ENCODE measurements at regions not wholly inside any gene's neighbourhood (a gene's known extent, or its start where the extent isn't known, plus 50 kb on each side); places are given as distances from the start of the nearest gene placed in this dataset.

GRCh38 chr12:22916241-22916640 is 291.3 kb downstream of the ETNK1 start:
- H3K4me1 ChIP-seq (ENCODE audit: control insufficient read depth, insufficient read depth, low read length) = no peaks in the 10 kb centered on the region

GRCh38 chr12:22916815-22917214 is 291.8 kb downstream of the ETNK1 start:
- Mint-ChIP-seq H3K36me3 (no peaks in the 10 kb centered on the region), H3K4me3 (no peak overlapping the region), H3K27me3 (ENCODE audit: low read depth in 2 of 2) (no peaks in the 10 kb centered on the region), H3K9me3 (peaks cover 0 to 2% of the 10 kb centered on the region in 2 donors), H3K4me1 (no peaks in the 10 kb centered on the region), H3K27ac (no peak overlapping the region)
- DNase-seq (no peak), ATAC-seq (no peak)
- no peaks in the 10 kb centered on the region for H3K4me1 ChIP-seq (ENCODE audit: control insufficient read depth, insufficient read depth, low read length)
- H3K27me3 ChIP-seq (ENCODE audit: control insufficient read depth, insufficient read depth, low read length) = no peaks in the 10 kb centered on the region
- intact Hi-C loops (cut with micrococcal nuclease) = no loop called here
- no peak for TF ChIP-seq CTCF (IDR thresholded peaks at IDR 0.05)
- 67% methylated on average over 4 of the region's 4 CpGs for WGBS (ENCODE audit: insufficient coverage)
- no peaks in the 10 kb centered on the region for H3K36me3 ChIP-seq (ENCODE audit: control insufficient read depth, insufficient read depth, low read length)
- no peak overlapping the region for H3K4me3 ChIP-seq (ENCODE audit: low read length)
- H3K9me3 ChIP-seq (ENCODE audit: control insufficient read depth, insufficient read depth, low read length) = no peaks in the 10 kb centered on the region
- H3K27ac ChIP-seq (ENCODE audit: low read length) = no peak overlapping the region

More at GRCh38 chr12:22916241-22916640, 291.3 kb downstream of the ETNK1 start:
- Mint-ChIP-seq H3K4me1 (no peaks in the 10 kb centered on the region), H3K9me3 (peaks cover 0 to 2% of the 10 kb centered on the region in 2 donors), H3K27me3 (ENCODE audit: low read depth in 2 of 2) (no peaks in the 10 kb centered on the region), H3K27ac (no peak overlapping the region), H3K36me3 (no peaks in the 10 kb centered on the region), H3K4me3 (no peak overlapping the region)
- WGBS (ENCODE audit: insufficient coverage) = 80% methylated on average over 4 of the region's 4 CpGs
- ATAC-seq (no peak), DNase-seq (no peak)
- H3K27me3 ChIP-seq (ENCODE audit: control insufficient read depth, insufficient read depth, low read length) = no peaks in the 10 kb centered on the region
- H3K27ac ChIP-seq (ENCODE audit: low read length) = no peak overlapping the region
- H3K36me3 ChIP-seq (ENCODE audit: control insufficient read depth, insufficient read depth, low read length) = no peaks in the 10 kb centered on the region
- H3K9me3 ChIP-seq (ENCODE audit: control insufficient read depth, insufficient read depth, low read length) = no peaks in the 10 kb centered on the region
- H3K4me3 ChIP-seq (ENCODE audit: low read length) = no peak overlapping the region
- TF ChIP-seq CTCF (IDR thresholded peaks at IDR 0.05) = no peak
- intact Hi-C loops (cut with micrococcal nuclease) = no loop called here

- Histone ChIP-seq H3K27ac (ENCODE audit: low read length) (no peak overlapping the region), H3K9me3 (ENCODE audit: control insufficient read depth, insufficient read depth, low read length) (no peaks in the 10 kb centered on the region), H3K4me3 (ENCODE audit: low read length) (no peak overlapping the region), H3K27me3 (ENCODE audit: control insufficient read depth, insufficient read depth, low read length) (no peaks in the 10 kb centered on the region), H3K4me1 (ENCODE audit: control insufficient read depth, insufficient read depth, low read length) (no peaks in the 10 kb centered on the region), H3K36me3 (ENCODE audit: control insufficient read depth, insufficient read depth, low read length) (no peaks in the 10 kb centered on the region)
- DNase-seq (no peak), ATAC-seq (no peak)
- no peak for TF ChIP-seq CTCF (IDR thresholded peaks at IDR 0.05)
- H3K9me3 Mint-ChIP-seq = peaks cover 0 to 2% of the 10 kb centered on the region in 2 donors
- H3K4me1 Mint-ChIP-seq = no peaks in the 10 kb centered on the region
- no peak overlapping the region for H3K27ac Mint-ChIP-seq
- intact Hi-C loops (cut with micrococcal nuclease) = no loop called here
- WGBS (ENCODE audit: insufficient coverage) = 81% methylated on average over 3 of the region's 3 CpGs
- no peaks in the 10 kb centered on the region for H3K36me3 Mint-ChIP-seq
- no peak overlapping the region for H3K4me3 Mint-ChIP-seq
- H3K27me3 Mint-ChIP-seq (ENCODE audit: low read depth in 2 of 2) = no peaks in the 10 kb centered on the region
Measured at GRCh38 chr12:22919883-22920282, 294.9 kb downstream of the ETNK1 start.

GRCh38 chr12:22923768-22924167 is 298.8 kb downstream of the ETNK1 start:
- Mint-ChIP-seq H3K27ac (no peak overlapping the region), H3K4me1 (no peaks in the 10 kb centered on the region), H3K4me3 (no peak overlapping the region), H3K36me3 (no peaks in the 10 kb centered on the region), H3K9me3 (no peaks in the 10 kb centered on the region), H3K27me3 (ENCODE audit: low read depth in 2 of 2) (no peaks in the 10 kb centered on the region)
- no peak overlapping the region for H3K4me3 ChIP-seq (ENCODE audit: low read length)
- no peak for TF ChIP-seq CTCF (IDR thresholded peaks at IDR 0.05)
- no peak for DNase-seq
- no peak for ATAC-seq
- no peak overlapping the region for H3K27ac ChIP-seq (ENCODE audit: low read length)
- WGBS (ENCODE audit: insufficient coverage) = 64% methylated on average over 1 of the region's 2 CpGs
- no peaks in the 10 kb centered on the region for H3K36me3 ChIP-seq (ENCODE audit: control insufficient read depth, insufficient read depth, low read length)
- no peaks in the 10 kb centered on the region for H3K4me1 ChIP-seq (ENCODE audit: control insufficient read depth, insufficient read depth, low read length)
- no peaks in the 10 kb centered on the region for H3K27me3 ChIP-seq (ENCODE audit: control insufficient read depth, insufficient read depth, low read length)
- intact Hi-C loops (cut with micrococcal nuclease) = no loop called here
- no peaks in the 10 kb centered on the region for H3K9me3 ChIP-seq (ENCODE audit: control insufficient read depth, insufficient read depth, low read length)
